Retinal pigment epithelial cell (primary cell): ENCODE measurements at regions not wholly inside any gene's neighbourhood (a gene's known extent, or its start where the extent isn't known, plus 50 kb on each side); places are given as distances from the start of the nearest gene placed in this dataset.

Source experiments
- DNase-seq: peaks from one replicate; pipeline ENCODE4 v3.0.0-alpha.2; 2010; ENCODE audit warnings: low read depth
- H3K4me3 ChIP-seq: 2 replicates; pipeline ENCODE4 v1.5.1; 2011; ENCODE audit warnings: mild to moderate bottlenecking, low read length, control low read depth, moderate library complexity
- CTCF ChIP-seq: conservative IDR thresholded peaks from 2 replicates; pipeline ENCODE4 v1.5.1; 2011; ENCODE audit warnings: low read depth, low read length, control low read depth, inconsistent platforms

- no peak for TF ChIP-seq CTCF
- H3K4me3 ChIP-seq = no peak overlapping the region
- no peak for DNase-seq
Observed at GRCh38 chr3:72279068-72279604, 494.2 kb upstream of the PROK2 start.

- no peak overlapping the region for H3K4me3 ChIP-seq
- TF ChIP-seq CTCF = no peak
- DNase-seq = no peak
Observed at GRCh38 chr3:72278349-72279067, 493.6 kb upstream of the PROK2 start.

- no peak for DNase-seq
- no peak for TF ChIP-seq CTCF
- no peak overlapping the region for H3K4me3 ChIP-seq
Observed at GRCh38 chr3:72277710-72278109, 492.8 kb upstream of the PROK2 start.

- no peak overlapping the region for H3K4me3 ChIP-seq
- TF ChIP-seq CTCF = no peak
- no peak for DNase-seq
Observed at GRCh38 chr3:72276806-72277205, 491.9 kb upstream of the PROK2 start.

GRCh38 chr3:72275331-72275751, 490.4 kb upstream of the PROK2 start:
- no peak for DNase-seq
- no peak for TF ChIP-seq CTCF
- H3K4me3 ChIP-seq = no peak overlapping the region

- no peak for DNase-seq
- no peak for TF ChIP-seq CTCF
- no peak overlapping the region for H3K4me3 ChIP-seq
Observed at GRCh38 chr3:72274493-72275330, 489.8 kb upstream of the PROK2 start.

- TF ChIP-seq CTCF = no peak
- H3K4me3 ChIP-seq = no peak overlapping the region
- DNase-seq = peak; percentile 77
Observed at GRCh38 chr3:72273615-72274014, 488.7 kb upstream of the PROK2 start.
